NCI-H1694 (cell line): ENCODE measurements at regions not wholly inside any gene's neighbourhood (a gene's known extent, or its start where the extent isn't known, plus 50 kb on each side); places are given as distances from the start of the nearest gene placed in this dataset.
"Not testable (repeated sequence)": the region's sequence is repeated elsewhere in the genome, so short reads cannot be mapped to it uniquely, and the experiment has no call there.

Experiments
- DNase-seq: peaks from one replicate; lab custom pipeline; 2025; lab: John Stamatoyannopoulos, UW

DNA sequence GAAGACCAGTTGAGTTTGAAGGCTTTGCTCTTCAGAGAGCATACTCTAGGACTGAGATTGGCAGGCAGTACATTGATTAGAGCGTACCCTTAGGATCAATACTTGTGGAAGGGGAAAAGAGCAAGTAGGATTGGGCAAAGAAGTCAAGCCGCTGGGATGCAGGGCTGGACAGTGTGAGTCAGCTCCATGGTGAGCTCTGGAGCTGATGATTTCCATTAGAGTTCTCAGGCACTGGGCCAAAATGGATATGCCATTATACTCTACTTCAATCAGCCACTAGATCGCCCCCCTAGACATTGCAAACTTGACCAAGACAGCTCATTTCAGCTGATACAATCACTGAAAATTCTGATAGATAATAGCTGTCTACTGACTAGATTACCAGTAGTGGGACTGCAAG is 432.7 kb upstream of the ALCAM start:
- no peak for DNase-seq

DNA sequence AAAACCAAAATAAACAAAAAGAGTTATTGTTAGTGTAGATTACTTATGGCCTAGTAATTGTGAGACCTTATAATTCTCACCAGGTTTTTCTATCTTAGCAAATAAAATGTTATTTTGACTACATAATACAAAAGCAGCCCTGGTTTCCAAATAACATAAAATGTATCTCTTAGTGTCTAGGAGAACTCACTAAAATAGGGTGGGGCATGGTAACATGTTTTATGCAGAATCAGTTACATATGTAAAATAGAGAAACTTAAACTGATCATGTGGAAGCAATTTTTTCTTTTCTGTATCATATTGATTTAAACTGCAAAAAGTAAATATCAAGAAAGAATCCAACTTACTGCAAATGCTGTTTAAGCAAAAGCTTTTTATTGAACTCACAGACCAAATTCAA is 431.1 kb upstream of the ALCAM start:
- no peak for DNase-seq

- no peak for DNase-seq
These were observed 427.5 kb upstream of the ALCAM start for GRCh38 chr3:104939196-104939595.

- no peak for DNase-seq
These were observed 424.9 kb upstream of the ALCAM start for GRCh38 chr3:104941785-104942184.

DNA sequence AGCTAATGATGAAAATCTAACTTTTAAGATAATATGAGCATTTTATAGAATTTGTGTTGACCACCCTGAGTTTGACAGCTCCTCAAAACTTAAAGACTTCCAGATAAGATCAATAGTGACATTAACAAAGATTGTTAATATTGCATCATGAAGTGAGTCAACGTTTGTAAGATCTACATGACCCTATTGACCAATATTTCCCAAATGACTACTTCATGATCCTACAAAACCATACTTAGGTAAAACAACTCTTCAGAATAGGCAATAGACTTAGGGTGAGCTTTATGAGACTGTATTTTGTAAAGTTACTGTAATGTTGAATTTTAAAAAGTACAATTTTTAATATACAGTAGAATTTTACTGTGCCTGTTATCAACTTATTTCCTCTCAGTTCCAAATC is 422.7 kb upstream of the ALCAM start:
- DNase-seq = no peak

DNA sequence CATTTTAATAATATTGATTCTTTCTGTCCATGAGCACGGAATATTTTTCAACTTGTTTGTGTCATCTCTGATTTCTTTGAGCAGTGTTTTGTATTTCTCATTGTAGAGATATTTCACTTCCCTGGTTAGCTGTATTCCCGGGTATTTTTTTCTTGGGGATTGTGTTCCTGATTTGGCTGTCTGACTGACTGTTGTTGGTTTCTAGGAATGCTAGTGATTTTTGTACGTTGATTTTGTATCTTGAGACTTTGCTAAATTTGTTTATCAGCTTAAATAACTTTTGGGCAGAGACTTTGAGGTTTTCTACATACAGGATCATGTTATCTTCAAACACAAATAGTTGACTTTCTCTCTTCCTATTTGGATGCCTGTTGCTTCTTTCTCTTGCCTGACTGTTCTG is 418.8 kb upstream of the ALCAM start:
- DNase-seq = no peak

DNA sequence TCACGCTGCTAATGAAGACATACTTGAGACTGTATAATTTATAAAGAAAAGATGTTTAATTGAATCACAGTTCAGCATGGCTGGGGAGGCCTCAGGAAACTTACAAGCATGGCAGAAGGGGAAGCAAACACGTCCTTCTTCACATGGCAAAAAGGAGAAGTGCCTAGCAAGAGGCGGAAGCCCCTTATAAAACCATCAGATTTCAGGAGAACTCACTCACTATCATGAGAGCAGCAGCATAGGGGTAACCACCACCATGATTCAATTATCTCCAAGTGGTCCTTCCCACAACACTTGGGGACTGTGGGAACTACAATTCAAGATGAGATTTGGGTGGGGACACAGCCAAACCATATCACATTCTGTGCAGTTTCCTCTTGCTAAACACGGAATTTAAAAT is 416.9 kb upstream of the ALCAM start:
- not testable (repeated sequence) for DNase-seq

DNA sequence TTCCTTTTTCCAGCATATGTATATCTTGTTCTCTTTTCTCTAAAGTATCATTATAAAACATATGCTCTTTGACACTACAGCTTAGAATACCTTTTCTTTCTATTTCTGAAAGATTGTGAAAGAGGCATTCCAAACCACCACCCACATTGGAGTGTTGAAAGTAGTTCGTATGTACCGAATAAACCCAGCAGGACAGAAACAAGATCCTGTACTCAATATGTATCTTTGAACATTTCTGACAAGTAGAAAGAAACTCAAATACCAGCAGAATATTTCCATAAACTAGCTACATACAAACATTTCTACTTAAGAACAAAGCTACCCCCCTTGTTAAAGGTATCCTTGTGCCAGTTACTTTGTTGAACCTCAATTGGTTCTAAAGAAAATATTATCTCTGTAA is 415.3 kb upstream of the ALCAM start:
- no peak for DNase-seq

GRCh38 chr3:104952146-104952972 is 414.4 kb upstream of the ALCAM start:
- DNase-seq = no peak

DNA sequence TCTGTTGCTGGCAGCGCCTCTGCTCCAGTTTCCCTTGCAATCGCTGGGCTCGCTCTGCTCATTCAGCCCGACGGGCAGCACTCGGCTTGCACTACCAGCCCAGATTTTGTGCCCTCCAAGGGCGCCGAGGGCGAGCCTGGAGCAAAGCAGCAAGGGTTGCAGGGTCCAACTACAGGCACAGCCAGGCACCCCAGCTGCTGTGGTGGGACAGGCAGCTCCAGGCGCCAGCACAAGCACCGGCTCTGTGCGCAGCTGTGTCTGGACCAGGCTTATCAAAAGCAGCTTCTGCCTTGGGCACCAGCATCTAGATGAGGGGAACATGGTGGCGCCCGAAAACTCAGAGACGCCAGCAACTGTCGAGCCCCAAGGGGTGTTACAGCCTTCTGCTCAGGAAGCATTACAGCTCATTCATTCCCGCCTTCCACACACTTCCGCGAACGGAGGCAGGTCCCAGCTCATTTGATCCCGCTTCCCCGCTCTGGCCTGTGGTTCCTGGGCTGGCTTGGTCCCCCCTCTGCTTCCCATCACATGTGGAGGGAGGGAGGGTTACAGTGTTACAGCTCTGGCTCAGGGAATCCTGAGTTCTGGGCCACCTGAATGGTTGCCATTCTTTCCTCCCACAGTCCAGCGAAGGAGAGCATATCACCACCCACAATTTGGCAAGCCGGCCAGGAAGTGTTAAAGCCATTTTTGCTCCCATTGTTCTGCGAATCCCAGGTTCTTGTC is 409.9 kb upstream of the ALCAM start:
- DNase-seq = no peak

DNA sequence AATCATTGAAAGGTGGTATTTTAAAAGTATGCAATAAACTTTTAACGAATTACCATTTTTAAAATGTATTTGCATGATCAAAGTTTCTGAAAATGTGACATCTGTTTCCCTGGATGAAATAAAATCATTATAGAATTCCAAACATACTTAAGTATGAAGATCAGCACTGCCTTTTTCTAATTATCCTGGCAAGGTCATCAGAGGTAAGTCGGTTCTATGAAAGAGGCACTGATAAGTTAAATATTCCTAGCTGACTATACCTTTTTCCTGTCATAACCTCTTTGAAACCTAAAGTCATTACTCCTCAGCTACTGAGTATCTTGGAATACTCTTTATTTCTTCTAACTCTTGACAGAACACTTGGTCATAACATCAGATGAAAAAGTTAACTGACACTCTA is 406.1 kb upstream of the ALCAM start:
- DNase-seq = no peak

- DNase-seq = no peak
These were observed 404.9 kb upstream of the ALCAM start for GRCh38 chr3:104961851-104962250.

DNA sequence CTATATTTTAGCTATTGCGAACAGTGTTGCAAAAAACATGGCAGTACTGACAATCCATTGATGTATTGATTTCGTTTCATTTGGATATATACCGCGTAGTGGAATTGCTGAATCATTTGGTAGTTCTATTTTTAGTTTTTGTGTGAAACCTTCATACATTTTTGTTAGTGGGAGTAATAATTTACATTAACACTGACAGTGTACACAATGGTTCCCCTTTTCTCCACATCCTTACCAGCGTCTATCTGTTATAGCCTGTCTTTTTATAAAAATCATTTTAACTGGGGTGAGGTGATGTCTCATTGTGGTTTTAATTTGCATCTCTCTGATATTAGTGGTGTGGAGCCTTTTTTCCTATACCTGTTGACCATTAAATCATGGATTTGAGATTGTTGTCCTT is 392.4 kb upstream of the ALCAM start:
- no peak for DNase-seq

DNA sequence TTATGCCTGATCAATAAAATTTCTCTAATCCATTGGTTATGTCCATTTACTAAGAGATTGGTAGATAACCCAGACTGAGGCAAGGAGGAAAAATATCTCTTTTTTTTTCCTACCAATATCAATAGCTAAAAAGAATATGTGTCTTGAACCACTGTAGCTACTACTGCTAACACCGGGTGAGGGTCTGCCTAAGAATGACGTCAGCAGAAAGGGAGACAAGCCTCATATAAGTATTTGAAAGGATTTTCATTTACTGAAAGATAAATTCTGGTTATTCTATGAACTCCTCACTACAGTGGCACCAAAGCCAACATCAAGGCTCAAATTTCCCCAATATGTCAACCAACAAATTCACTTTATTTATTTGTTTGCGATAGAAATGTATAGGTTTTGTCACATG is 389.0 kb upstream of the ALCAM start:
- DNase-seq = no peak

- DNase-seq = no peak
These were observed 384.6 kb upstream of the ALCAM start for GRCh38 chr3:104982130-104982529.

DNA sequence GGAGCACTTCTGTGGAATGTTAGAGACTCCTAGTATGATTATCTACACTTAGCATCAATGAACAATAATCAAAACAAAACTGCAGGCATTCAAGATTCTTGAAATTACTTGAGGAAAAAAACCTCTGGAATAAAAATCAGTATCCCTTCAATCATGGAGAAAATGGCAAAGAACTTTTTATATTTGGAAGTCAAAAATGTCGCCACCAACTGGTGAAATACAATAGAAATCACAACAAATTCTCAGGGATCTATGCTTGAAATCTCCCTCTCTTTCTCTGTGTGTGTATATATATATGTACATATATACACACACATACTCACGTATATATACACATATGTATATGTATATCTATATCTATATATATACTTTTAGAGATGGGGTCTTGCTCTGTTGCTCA is 378.9 kb upstream of the ALCAM start:
- no peak for DNase-seq

DNA sequence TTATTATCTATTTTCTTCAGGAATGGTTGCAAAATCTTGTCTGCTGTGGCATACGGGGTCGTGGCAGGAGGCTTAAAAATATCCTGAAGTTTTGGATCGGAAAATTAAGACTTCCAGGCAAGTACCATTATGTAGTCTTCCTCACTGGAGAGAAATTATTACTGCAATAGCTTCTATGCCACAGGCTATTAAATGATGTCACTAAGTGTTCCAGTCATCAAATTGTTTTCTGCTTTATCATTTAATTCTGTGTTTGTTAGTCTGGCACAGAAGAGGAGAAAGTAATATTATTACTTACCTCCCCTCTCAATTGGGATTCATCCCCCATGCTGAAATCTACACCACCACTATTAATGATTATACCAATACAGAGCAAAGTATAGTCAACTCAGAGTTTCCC is 378.2 kb upstream of the ALCAM start:
- no peak for DNase-seq

- DNase-seq = no peak
These were observed 376.8 kb upstream of the ALCAM start for GRCh38 chr3:104989878-104990277.

DNA sequence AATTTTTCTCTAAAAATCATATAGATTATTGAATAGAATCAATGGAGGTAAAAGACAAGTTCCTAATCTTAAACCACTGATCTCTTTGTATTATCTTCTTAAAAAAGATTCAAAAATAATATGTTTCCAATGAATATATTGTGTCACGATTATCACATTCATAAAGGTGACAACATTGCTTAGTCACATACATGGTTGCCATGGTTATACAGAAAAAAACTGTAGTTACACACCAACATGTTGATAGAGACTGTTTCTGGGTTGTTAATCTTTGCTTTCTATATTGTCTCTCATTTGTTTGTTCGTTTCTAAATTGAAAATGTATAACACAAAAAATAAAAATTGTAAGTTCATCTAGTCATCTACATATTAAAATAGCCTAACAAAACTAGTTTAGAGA is 376.0 kb upstream of the ALCAM start:
- DNase-seq = no peak

- no peak for DNase-seq
These were observed 374.0 kb upstream of the ALCAM start for GRCh38 chr3:104992676-104993075.

DNA sequence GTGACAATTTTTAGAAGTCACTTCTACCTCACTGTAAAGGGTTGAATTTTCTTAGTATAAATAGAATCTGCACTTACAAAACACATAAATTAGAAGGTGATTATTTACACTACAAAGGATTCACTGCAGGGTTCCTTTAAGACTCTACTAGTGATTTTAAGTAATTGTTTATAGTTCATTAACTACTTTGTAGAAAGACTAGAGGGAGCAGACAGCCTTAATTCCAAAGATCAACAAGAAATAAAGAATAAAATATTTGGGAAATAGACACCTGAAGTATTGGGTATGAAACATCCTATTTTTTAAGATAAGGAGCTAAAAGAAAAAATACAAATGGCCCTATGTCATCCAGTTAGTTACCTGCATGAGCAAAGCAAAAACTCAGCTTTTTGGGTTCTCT is 360.5 kb upstream of the ALCAM start:
- no peak for DNase-seq

DNA sequence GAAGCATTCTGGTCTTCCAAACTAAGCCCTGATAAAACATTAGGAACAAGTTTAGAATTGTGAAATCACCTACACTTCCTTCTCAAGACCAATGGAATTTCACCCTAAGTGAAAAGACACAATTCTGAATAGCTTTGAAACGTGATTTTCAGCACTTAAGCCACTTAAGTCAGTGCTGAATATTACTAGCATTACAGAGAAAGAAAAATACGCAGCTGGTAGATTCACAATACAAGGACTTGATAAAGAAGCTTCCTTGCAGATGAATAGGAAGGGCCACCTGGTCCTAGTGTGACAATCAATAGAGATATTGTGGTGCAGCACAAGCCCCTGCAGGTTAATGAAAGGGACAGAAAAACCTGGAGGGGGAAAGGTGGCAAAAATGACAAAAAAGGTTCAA is 353.1 kb upstream of the ALCAM start:
- no peak for DNase-seq

- DNase-seq = no peak
These were observed 352.1 kb upstream of the ALCAM start for GRCh38 chr3:105014631-105015030.

- DNase-seq = no peak
These were observed 343.9 kb upstream of the ALCAM start for GRCh38 chr3:105022813-105023212.
